ENCODE measurements at regions not wholly inside any gene's neighbourhood (a gene's known extent, or its start where the extent isn't known, plus 50 kb on each side); places are given as distances from the start of the nearest gene placed in this dataset.
"Not testable (repeated sequence)": the region's sequence is repeated elsewhere in the genome, so short reads cannot be mapped to it uniquely, and the experiment has no call there.

DNA sequence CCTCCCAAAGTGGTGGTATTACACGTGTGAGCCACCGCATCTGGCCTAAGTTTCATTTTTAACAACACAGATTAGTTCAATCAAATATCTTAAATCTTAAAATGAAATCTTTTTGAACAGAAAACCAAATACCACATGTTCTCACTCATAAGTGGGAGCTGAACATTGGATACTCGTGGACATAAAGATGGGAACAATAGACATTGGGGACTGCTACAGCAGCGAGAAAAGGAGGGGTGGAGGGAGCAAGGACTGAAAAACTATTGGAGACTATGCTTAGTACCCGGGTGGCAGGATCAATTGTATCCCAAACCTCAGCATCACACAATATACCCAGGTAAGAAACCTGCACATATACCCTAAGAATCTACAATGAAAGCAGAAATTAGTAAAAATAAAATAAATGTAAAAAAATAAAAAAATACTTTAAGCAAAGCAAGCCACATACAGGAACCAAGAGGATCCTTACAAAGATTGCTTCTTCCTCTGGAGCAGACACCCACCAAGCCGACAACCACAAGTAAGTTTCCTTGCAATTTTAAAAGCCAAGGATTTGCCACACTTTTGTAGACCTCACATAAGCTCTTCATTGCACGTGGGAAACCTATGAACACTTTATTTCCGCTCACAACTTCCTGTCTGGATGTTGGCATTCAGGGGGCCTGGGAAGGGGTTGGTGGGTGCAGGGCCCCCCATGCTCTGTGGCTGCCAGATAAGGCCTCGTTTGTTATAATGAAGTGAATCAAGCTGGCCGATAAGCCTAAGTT, 147.9 kb downstream of the MYCN start:
- no peaks in the 10 kb centered on the region for H3K9me3 ChIP-seq
- H3K27me3 ChIP-seq (replicated peaks; ENCODE audit: insufficient read depth): no peaks in the 10 kb centered on the region
- no peaks in the 10 kb centered on the region for H3K36me3 ChIP-seq
- intact Hi-C loops (cut with DNase I): no loop called here
- H3K27ac ChIP-seq: no peak overlapping the region
- H3K4me3 ChIP-seq: no peak overlapping the region
- DNase-seq (ENCODE audit: low spot score): no peak
- no peaks in the 10 kb centered on the region for H3K4me1 ChIP-seq (replicated peaks)
- 77% methylated on average over 10 of the region's 10 CpGs for WGBS
- TF ChIP-seq POLR2AphosphoS5 (IDR thresholded peaks at IDR 0.05) (no peak), CTCF (IDR thresholded peaks at IDR 0.05) (no peak), POLR2A (IDR thresholded peaks at IDR 0.05) (no peak)

- not testable (repeated sequence) for DNase-seq (ENCODE audit: low spot score)
- WGBS: 91% methylated on average over 12 of the region's 12 CpGs
These were observed 145.8 kb downstream of the MYCN start for GRCh38 chr2:16086136-16086535.

GRCh38 chr2:16085073-16085472, 144.7 kb downstream of the MYCN start:
- H3K36me3 ChIP-seq: no peaks in the 10 kb centered on the region
- no peak for DNase-seq (ENCODE audit: low spot score)
- 76% methylated on average over 5 of the region's 5 CpGs for WGBS
- H3K4me3 ChIP-seq: no peak overlapping the region
- no peaks in the 10 kb centered on the region for H3K4me1 ChIP-seq (replicated peaks)
- intact Hi-C loops (cut with DNase I): no loop called here
- TF ChIP-seq CTCF (IDR thresholded peaks at IDR 0.05) (no peak), POLR2AphosphoS5 (IDR thresholded peaks at IDR 0.05) (no peak), POLR2A (IDR thresholded peaks at IDR 0.05) (no peak)
- no peak overlapping the region for H3K27ac ChIP-seq
- H3K9me3 ChIP-seq: no peaks in the 10 kb centered on the region
- H3K27me3 ChIP-seq (replicated peaks; ENCODE audit: insufficient read depth): no peaks in the 10 kb centered on the region

More at GRCh38 chr2:16086136-16086535, 145.8 kb downstream of the MYCN start:
- H3K27me3 ChIP-seq (replicated peaks; ENCODE audit: insufficient read depth); H3K4me3 ChIP-seq; H3K27ac ChIP-seq; intact Hi-C loops (cut with DNase I); H3K36me3 ChIP-seq; H3K9me3 ChIP-seq; H3K4me1 ChIP-seq (replicated peaks): not testable (repeated sequence)

- DNase-seq (ENCODE audit: low spot score): no peak
- intact Hi-C loops (cut with DNase I): no loop called here
- H3K36me3 ChIP-seq: no peaks in the 10 kb centered on the region
- H3K27ac ChIP-seq: no peak overlapping the region
- 72% methylated on average over 8 of the region's 8 CpGs for WGBS
- no peaks in the 10 kb centered on the region for H3K27me3 ChIP-seq (replicated peaks; ENCODE audit: insufficient read depth)
- no peaks in the 10 kb centered on the region for H3K4me1 ChIP-seq (replicated peaks)
- TF ChIP-seq POLR2AphosphoS5 (IDR thresholded peaks at IDR 0.05): no peak
- no peak for TF ChIP-seq POLR2A (IDR thresholded peaks at IDR 0.05)
- no peak for TF ChIP-seq CTCF (IDR thresholded peaks at IDR 0.05)
- H3K4me3 ChIP-seq: no peak overlapping the region
- H3K9me3 ChIP-seq: no peaks in the 10 kb centered on the region
These were observed 143.9 kb downstream of the MYCN start for GRCh38 chr2:16084274-16084673.

- H3K9me3 ChIP-seq: no peaks in the 10 kb centered on the region
- H3K4me3 ChIP-seq: no peak overlapping the region
- no peak overlapping the region for H3K27ac ChIP-seq
- H3K36me3 ChIP-seq: no peaks in the 10 kb centered on the region
- TF ChIP-seq POLR2A (IDR thresholded peaks at IDR 0.05): no peak
- no peak for TF ChIP-seq CTCF (IDR thresholded peaks at IDR 0.05)
- no peak for TF ChIP-seq POLR2AphosphoS5 (IDR thresholded peaks at IDR 0.05)
- no peaks in the 10 kb centered on the region for H3K4me1 ChIP-seq (replicated peaks)
- WGBS: 88% methylated on average over 1 of the region's 1 CpG
- no peaks in the 10 kb centered on the region for H3K27me3 ChIP-seq (replicated peaks; ENCODE audit: insufficient read depth)
- no peak for DNase-seq (ENCODE audit: low spot score)
- intact Hi-C loops (cut with DNase I): no loop called here
These were observed 141.9 kb downstream of the MYCN start for GRCh38 chr2:16082276-16082675.
